Lower lobe of right lung (tissue), 2 donors: ENCODE measurements at regions not wholly inside any gene's neighbourhood (a gene's known extent, or its start where the extent isn't known, plus 50 kb on each side); places are given as distances from the start of the nearest gene placed in this dataset.

Source experiments
- ATAC-seq, 2 donors: fragments of 200-7000 bp; cut with Tn5 transposase; one replicate each; pipeline ENCODE4 v1.9.1; 2020 to 2022; ENCODE audit warnings: mild to moderate bottlenecking in 2 of 2, moderate library complexity in 2 of 2
- DNase-seq: peaks from one replicate; pipeline ENCODE4 v3.0.0-alpha.2; 2020
- H3K27ac ChIP-seq: fragments of 200-600 bp; one replicate; pipeline ENCODE4 v1.8.0; 2022
- H3K27me3 ChIP-seq: fragments of 200-600 bp; one replicate; pipeline ENCODE4 v1.8.0; 2022; ENCODE audit warnings: low read depth
- H3K36me3 ChIP-seq: fragments of 200-600 bp; one replicate; pipeline ENCODE4 v1.8.0; 2022; ENCODE audit warnings: mild to moderate bottlenecking
- H3K4me1 ChIP-seq: fragments of 200-600 bp; one replicate; pipeline ENCODE4 v1.8.0; 2022
- H3K4me3 ChIP-seq: fragments of 200-600 bp; one replicate; pipeline ENCODE4 v1.8.0; 2022; ENCODE audit warnings: mild to moderate bottlenecking
- H3K9me3 ChIP-seq: fragments of 200-600 bp; one replicate; pipeline ENCODE4 v1.8.0; 2022
- intact Hi-C: fragments of 100-400 bp; cut with DNase I; formaldehyde crosslinking; loops from one replicate; pipeline ENCODE4 v1.11.0; 2022
- TF ChIP-seq, protein P1 (sequence below): fragments of 200-600 bp; IDR thresholded peaks from one replicate; pipeline ENCODE4 v1.8.0; 2022; ENCODE audit warnings: antibody characterized with exemption, mild to moderate bottlenecking
- donor health status: DM: no; HTN: yes; CAD: no; lungs with severe emphysema.

DNA sequence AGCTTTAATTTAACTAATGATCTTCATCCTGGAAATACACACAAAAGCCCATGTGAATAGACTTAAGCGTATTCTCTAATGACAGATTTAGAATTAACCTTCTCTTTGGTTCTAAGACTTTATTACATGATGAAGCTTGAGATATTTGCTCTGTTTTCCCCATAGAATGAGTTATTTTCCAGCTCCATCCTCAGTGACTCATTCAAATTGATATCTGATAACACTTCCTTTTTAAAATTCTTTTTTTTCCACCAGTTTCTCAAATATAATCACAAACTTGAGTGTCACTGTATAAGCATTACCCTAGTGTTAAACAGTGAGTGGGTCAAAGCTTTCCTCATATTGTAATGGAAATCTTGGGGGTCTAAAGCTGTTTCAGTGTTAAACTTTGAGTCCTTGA lies 535.8 kb downstream of the KCNA4 start:
- no peaks in the 10 kb centered on the region for H3K4me1 ChIP-seq
- H3K27me3 ChIP-seq = no peaks in the 10 kb centered on the region
- no peak for DNase-seq
- H3K4me3 ChIP-seq = no peak overlapping the region
- intact Hi-C loops = no loop called here
- H3K27ac ChIP-seq = no peak overlapping the region
- H3K36me3 ChIP-seq = no peaks in the 10 kb centered on the region
- TF ChIP-seq, protein P1, sequence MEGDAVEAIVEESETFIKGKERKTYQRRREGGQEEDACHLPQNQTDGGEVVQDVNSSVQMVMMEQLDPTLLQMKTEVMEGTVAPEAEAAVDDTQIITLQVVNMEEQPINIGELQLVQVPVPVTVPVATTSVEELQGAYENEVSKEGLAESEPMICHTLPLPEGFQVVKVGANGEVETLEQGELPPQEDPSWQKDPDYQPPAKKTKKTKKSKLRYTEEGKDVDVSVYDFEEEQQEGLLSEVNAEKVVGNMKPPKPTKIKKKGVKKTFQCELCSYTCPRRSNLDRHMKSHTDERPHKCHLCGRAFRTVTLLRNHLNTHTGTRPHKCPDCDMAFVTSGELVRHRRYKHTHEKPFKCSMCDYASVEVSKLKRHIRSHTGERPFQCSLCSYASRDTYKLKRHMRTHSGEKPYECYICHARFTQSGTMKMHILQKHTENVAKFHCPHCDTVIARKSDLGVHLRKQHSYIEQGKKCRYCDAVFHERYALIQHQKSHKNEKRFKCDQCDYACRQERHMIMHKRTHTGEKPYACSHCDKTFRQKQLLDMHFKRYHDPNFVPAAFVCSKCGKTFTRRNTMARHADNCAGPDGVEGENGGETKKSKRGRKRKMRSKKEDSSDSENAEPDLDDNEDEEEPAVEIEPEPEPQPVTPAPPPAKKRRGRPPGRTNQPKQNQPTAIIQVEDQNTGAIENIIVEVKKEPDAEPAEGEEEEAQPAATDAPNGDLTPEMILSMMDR = no peak
- no peaks in the 10 kb centered on the region for H3K9me3 ChIP-seq
- ATAC-seq = no peak

DNA sequence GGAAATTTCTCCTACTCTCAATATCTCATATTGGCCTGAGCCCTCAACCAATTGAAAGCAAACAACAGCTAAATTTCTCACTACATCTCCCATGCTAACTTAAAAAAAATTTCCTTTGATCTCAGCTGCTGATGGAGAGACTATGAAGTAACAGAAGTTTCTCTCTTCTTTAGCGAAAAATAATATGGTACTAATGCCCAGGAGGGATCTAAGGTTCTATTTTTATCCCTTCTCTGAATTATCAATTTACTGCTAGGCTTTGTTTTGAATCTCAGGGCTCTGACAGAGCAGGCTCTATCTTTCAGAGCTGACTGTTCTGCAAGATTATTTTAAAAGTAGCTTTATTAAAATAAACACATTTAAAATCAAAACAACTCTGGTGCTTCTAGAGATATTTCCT lies 558.6 kb downstream of the KCNA4 start:
- intact Hi-C loops = no loop called here
- DNase-seq (no peak), ATAC-seq (no peak)
- Histone ChIP-seq H3K9me3 (no peaks in the 10 kb centered on the region), H3K27ac (no peak overlapping the region), H3K36me3 (no peaks in the 10 kb centered on the region), H3K27me3 (no peaks in the 10 kb centered on the region), H3K4me1 (no peaks in the 10 kb centered on the region), H3K4me3 (no peak overlapping the region)
- TF ChIP-seq, protein P1 = no peak

DNA sequence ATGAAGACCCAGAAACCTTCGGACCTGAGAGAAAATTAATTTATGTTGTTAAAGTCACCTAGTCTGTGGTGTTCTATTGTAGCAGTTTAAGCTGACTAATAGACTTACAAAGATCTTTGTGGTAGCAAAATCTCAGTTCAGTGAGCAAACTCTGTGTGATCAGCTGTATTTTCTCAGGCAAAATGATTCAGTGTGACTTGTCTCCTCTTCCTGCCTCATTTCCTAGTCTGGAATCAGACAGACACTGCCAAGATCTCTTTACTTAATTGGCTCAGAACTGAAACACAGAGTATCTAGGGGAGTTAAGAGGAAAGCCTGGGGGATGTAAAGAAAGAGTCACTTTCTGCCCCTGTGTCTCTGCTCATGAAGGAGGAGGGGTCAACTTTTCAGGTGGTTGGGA lies 564.7 kb downstream of the KCNA4 start:
- TF ChIP-seq, protein P1 = no peak
- Histone ChIP-seq H3K27me3 (no peaks in the 10 kb centered on the region), H3K9me3 (no peaks in the 10 kb centered on the region), H3K4me3 (no peak overlapping the region), H3K4me1 (no peaks in the 10 kb centered on the region), H3K27ac (no peak overlapping the region), H3K36me3 (no peaks in the 10 kb centered on the region)
- no peak for DNase-seq
- intact Hi-C loops = no loop called here
- no peak for ATAC-seq

DNA sequence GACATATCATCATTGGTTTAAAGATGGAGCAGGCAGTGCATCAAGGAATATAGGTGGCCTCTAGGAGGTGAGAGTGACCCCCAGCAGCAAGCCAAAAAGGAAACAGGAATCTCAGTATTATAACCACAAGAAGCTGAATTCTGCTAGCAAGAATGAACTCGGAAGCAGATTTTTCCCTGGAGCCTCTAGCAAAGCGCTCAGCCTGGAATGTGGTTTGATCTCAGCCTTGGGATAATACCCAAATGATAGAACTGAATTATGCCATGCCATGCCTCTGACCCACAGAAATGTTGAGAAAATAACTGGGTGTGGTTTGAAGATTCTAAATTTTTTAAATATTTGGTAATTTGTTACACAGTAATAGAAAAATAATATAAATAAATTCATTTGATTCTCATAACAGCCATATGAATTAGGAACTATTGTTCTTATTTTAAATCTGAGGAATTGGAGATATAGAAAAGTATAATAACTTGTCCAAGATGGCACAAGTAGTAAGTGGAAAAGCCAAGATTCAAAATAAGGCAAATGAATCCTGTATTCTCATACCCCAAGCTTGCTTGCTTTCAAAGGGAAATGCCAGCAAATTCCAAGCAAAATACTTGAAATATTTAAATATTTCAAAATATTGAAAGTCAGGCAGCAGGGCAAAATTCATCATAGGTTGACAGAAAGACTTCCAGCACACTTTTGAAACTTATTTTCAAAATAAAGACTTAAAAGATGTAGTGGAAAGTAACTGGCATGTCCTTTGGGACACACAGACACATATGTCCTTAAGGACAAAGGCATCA lies 567.4 kb downstream of the KCNA4 start:
- Histone ChIP-seq H3K27me3 (no peaks in the 10 kb centered on the region), H3K27ac (no peak overlapping the region), H3K36me3 (no peaks in the 10 kb centered on the region), H3K9me3 (no peaks in the 10 kb centered on the region), H3K4me1 (no peaks in the 10 kb centered on the region), H3K4me3 (no peak overlapping the region)
- DNase-seq (no peak), ATAC-seq (no peak)
- intact Hi-C loops = no loop called here
- TF ChIP-seq, protein P1 = no peak

DNA sequence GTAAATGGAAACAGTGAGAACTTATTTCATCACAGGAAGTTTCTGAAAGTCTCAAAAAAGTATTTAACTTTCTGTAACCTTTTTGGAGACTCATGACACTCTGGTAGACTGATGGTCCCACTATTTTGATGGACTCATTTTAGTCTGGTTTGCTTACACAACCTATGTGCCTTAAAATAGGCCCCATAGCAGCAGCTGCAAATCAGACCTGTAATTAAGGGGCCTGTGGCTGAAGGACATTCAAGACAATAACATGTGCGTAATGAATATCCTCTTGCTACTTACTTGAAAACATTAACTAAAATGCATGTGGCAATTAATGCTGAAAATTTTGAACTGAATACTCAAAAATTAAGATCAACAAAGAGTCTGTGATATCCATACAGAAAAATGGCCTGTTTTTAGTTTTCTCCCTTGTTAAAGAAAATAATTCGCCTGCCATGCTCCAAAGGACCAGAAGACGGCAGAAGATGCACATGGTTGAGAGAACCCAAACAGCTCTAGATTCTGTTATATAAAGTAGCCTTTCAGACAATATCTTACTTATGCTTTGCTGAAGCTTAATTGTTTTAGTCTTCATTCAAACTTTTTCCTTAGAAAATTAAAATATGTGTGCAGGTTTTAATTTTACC lies 568.5 kb downstream of the KCNA4 start:
- no peaks in the 10 kb centered on the region for H3K36me3 ChIP-seq
- H3K9me3 ChIP-seq = no peaks in the 10 kb centered on the region
- H3K27me3 ChIP-seq = no peaks in the 10 kb centered on the region
- TF ChIP-seq, protein P1 = peak; percentile 49
- no peak overlapping the region for H3K27ac ChIP-seq
- H3K4me3 ChIP-seq = no peak overlapping the region
- DNase-seq = no peak
- intact Hi-C loops = no loop called here
- H3K4me1 ChIP-seq = no peaks in the 10 kb centered on the region
- ATAC-seq = no peak
